NCI-H82 treated with DMSO at 0.1 percent for 48 hours (cell line): ENCODE measurements at regions not wholly inside any gene's neighbourhood (a gene's known extent, or its start where the extent isn't known, plus 50 kb on each side); places are given as distances from the start of the nearest gene placed in this dataset.

Experiments
- DNase-seq: peaks from one replicate; lab custom pipeline; 2025; ENCODE audit not compliant: unreplicated experiment; lab: John Stamatoyannopoulos, UW

DNA sequence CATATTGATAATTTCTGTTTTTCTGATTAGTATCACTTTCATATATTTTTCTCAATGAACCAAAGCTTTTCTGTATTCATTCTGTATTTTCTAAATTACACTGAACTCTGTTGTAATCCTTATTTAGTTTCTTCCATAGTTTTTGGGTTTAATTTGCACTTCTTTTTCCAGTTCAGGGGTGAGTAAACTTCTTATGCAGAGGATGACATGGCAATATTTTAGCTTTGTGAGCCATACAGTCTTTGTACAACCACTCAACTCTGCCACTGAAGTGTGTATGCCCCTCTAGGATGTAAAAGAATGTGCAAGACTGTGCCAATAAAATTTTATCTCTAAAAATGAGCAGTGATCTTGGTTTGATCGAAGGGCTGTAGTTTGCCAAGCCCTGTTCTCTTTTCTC lies 239.0 kb upstream of the CITED2 start:
- DNase-seq = no peak

DNA sequence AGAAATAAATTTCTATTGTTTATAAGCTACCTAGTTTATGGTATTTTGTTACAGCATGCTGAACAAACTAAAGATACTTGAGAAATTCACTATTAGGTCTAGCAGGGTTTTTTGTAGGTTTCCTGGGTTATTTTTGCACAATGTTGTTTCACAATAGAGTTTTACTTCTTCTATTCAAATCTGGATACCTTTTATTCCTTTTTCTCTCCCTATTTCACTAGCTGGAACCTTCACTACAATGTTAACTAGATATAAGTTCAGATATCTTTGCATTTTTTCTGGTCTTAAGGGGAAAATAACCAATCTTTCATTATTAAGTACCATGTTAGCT lies 237.7 kb upstream of the CITED2 start:
- DNase-seq = no peak

DNA sequence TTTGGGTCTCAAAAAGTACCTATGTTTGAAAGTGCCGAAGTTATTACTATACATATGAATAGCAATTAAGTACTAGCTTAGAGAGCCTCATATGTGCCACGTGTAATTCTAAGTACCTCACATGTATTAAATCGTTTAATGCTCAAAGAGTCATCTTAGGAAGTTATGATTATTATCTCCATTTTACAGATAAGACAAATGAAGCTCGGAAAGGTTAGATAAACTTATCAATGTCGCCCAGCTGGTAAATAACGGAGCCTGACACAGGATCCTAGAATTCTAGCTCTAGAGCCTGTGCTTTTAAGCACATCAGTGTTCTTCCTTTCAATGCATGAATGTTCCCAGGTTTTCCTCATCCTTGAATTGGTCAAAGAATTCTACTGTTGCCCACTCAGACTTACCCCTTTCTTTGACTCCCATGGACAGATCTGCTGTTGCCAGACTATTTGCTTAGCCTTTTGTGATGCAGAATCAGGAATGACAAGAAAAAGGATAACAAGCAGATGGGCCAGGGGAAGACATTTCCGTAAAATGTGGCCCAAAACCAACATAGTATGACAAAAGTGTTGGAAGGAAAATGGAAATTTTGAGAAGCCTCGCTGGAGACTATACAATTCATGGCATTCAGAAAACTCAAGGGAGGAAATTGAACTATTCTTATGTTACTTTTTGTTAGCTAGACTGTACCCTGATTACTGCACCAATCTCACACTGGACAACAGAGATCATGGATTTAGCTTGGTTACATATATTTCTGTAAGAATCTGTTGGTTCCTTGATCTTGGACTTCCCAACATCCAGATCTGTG lies 237.1 kb upstream of the CITED2 start:
- no peak for DNase-seq

DNA sequence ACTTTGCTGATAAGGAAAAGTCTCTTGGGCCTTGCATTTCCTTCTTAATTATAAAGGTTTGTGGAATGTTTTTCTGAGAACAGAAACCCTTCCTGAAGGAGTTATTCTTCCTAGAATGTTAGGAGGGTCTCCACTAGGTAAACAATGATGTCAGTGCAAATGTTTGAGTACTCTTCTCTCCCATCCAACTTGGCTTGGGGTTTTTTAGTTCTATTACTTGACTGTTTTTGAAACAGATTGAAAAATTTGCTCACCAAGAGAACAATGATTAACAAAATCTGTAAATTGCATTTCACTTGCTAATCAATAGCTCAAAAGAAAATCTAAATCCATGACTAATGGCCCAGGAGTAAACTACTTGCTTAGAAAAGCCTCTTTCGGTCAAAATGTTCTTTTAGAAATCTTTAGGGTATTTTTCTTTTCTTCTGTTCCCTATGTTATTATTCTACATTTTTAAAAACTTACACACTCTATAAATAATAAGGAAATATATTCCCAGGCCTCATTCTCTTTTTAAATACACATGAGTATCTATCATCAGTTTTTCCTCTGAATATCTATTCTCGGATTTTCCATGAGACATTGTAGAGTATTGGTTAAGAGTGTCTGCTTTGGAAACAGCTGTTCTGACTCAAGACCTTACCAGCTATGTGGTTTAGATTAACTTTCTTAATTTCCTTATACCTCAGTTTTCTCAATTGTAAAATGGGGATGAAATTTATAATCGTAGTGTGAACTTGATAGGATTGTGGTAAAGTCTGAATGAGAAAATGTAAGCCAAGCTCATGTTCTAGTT lies 234.2 kb upstream of the CITED2 start:
- DNase-seq = no peak

DNA sequence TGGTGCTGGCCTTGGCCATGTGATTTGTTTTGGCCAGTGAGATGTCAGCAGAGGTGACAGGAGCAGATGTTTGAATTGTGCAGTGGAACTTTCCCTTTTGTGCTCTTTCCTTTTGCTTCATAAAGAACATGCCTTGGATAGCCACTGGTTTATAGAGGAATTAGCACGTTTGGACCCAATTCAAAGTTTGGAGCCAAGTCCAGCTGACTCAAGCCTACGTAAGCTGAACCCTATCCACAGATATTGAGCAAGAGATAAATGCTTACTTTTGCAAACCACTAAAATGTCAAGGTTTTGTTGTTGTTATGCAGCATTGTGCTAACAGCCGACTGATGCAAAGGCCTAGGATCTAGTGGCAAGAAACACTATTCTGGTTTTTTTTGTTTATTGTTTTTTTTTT lies 230.9 kb upstream of the CITED2 start:
- no peak for DNase-seq

DNA sequence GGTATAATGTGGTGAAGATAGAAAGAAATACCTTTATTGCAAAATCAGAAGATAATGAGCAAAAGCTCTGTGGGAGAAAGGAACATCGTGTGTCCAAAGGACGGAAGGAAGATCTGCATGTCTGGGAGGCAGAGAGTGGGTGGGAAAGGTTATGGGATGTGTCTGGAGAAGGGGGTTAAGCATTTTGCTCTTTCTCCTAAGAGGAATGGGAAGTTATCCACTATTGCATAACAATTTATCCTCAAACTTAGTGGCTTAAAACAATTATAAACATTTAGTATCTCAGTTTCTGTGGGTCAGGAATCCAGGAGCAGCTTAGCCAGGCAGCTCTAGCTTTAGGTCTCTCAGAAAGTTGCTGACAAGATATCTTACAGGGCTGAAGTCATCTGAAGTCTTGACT lies 229.1 kb upstream of the CITED2 start:
- no peak for DNase-seq

DNA sequence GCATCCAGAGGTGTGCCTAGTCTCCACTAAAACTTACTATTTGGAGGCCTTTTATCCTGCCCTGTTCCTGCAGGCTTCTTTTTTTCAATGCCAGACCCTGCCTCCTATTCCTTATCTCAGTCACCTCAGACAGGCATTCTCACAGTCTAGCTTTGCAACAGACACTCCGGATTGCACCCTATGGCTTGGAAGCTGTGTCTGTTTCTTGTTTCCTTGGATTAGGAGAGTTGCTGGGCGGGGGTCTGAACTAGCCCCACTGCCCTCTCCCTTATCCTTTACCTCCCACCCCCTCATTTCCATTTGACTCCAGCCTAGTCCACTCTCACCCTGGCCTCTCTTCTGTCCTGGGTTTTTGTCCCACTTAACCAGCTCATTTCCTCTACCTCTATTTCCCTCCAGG lies 228.1 kb upstream of the CITED2 start:
- no peak for DNase-seq

DNA sequence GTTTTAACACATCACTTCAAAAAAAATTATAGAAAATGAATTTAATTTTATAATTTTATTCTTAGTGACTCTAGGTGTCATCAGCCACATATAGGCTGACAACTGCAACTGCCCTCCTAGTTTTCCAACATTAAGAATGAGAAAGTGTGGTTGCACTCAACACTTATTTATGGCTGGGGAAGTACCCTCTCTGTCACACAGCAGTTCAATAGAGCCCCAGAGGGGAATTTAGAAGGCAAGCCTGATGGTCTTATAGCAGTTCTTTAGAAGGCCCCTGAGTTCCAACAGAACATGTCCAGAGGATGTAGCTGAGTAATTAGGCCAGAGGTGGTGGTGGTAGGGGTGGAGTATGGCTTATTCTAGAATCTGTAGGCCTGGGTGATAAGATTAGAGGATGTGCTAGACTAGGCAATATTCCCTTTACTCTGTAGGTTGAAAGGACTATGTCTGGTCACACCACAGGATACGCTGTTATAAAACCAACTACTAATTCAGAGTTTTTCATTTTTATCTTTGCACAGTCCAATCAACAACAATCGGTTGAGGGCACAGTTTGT lies 226.5 kb upstream of the CITED2 start:
- DNase-seq = no peak

DNA sequence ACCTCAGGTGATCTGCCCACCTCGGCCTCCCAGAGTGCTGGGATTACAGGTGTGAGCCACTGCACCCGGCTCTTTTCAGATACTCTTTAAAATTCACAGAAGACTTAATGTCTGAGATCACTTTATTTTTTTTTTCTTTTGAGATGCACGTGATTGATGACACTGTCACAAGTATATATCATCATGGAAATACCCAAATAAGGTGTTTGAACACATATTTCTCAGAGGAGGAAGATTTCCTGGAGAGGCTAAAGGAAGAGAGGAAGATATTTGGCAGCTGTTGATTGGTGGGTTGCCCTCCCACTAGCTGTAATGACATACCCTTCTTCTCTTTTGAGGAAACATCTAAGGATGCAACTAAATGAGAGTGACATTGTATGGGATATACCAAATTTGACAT lies 225.9 kb upstream of the CITED2 start:
- no peak for DNase-seq

DNA sequence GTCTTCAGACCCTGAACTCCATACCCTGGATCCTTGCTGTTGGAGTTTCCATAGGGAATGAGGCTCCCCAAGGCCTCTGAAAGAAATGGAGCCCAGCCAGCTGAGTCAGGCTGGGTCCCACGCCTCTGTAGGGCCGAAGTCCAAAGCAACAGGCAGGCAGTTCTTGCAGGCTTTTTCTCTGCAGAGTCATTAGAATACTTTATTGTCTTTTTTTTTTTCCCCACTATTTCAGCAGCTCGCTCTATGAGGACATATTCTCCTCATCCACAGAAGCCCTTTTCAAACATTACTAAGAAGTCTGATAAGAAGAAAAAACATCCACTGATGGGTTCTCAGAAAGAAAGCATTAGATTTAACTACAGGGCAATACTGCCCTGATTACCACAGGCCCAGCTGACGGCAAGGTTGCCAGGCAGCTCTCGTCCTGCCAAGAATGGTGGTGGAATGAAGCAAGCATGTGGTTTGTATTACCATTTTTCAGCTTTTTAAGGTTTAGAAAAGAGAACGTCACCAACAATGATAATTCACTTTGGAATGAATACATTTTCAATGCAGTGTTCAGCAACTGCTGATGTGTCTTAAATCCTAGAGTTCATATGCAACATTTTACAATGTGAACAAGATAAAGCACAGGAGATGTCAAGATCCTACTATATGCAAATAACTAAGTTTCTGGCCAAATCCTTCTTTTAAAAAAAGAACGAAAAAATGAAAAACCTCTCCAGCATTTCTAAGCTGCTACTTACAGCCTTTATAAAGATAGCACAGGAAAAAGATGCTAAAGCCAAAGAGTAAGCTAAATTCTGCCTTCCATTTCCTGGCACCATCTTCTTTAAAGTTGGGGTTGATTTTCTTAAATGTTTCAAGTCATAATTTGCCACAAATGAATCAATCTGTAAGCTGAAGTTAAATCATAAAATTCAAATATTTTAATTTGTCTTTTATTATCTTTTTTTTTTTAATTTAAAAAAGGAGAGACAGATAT lies 223.6 kb upstream of the CITED2 start:
- no peak for DNase-seq

DNA sequence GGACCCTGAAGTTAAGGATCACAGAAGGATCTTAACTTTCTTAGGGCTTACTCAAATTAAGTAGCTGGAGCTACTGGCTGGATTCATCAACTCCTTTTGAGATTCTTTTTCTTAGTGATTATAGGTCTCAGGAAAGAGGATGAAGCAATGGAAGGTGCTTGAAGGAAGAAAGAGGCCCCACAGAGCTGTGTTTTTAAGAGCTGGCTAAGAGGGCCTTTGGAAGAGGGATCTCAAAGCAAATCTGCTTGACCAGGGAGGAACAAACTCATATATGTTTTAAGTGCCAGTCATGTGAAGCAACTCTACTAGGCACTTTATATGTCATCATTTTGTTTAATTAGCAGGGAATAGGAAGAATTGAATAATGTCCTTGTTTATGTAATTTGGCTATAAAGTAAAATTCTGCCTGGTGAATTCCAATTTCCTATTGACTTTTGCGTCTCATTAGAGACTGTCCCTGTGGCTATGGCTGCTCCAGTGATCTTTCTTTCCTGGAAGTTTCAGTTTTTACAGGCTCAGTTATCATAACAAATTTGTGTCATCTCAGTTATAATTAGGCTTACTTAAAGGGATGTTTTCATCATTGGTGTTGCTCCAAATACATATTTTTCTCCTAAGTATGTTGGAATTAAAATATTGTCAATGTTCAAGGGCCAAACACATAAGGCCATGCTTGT lies 222.8 kb upstream of the CITED2 start:
- DNase-seq = no peak

DNA sequence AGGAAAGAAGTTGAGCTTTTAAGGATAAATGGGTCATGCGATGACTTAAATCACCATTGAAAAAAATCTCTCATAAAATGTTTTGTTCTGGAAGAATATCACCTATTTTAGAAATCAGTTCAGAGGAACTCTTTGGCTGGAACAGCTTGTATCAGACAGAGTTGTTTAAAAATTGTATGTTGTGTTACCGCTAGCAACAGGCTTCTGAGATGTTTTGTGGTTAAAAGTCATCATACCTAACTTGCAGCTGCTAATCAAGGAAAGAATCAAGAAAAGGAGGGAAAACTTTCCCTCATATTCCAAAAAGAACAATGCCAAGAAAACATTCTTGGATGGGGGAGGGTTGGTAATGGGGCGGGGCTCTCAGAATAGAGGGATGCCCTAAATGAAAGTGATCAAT lies 220.7 kb upstream of the CITED2 start:
- DNase-seq = no peak

DNA sequence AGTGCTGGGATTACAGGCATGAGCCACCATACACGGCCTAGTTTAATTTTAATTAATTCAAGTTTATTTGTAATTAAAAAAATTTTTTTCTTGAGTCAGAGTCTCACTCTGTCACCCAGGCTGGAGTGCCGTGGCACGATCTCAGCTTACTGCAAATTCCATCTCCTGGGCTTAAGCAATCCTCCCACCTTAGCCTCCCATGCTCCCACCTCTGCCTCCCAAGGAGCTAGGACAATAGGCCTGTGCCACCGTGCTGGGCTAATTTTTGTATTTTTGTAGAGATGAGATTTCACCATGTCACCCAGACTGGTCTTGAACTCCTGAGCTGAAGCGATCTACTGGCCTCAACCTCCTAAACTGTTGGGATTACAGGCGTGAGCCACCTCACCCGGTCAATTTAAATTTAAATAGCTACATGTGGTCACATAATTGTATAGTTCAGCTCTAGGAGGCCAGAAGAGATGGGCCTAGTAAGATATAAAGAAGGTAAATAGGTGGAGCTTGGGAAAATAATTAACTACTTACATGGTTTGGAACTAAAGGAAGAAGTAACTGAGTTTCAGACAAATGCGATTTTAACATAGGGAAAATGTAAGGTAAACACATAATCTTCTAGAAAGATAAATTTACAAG lies 220.0 kb upstream of the CITED2 start:
- no peak for DNase-seq

DNA sequence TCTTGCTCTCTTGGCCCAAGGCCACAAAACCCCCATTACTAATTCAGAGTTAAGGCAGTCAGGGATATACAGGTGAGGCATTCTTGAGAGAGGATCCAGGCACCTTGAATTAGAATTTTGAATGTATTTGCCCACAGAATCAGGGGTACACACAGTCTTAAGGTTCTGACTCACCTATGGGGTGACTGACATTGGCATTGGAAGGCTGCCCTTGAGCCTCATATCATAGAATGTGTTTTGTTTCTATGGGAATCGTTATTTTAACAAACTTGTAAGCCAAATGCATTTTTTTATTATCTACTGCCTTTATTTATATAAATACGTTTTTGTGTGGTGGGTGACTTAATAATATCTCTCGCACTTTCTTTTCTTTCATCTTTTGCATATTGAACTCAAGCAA lies 218.6 kb upstream of the CITED2 start:
- no peak for DNase-seq

DNA sequence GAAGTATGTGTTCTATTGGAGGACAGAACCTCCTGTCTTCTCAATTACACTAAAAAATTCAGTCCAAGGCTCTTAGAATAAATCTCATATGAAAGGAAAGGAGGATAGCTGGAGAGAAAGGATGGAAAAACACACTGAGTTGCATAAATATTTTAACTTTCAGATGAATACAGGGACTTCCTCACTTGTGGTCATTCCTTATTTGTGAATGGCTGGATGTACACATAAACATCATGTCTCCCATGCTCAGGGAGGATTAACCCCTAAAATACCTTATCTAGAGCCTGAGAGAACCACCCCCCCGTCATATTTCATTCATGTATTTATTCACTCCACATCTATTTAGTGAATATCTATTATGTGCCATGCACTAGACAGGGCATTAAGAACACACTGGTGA lies 217.6 kb upstream of the CITED2 start:
- no peak for DNase-seq

DNA sequence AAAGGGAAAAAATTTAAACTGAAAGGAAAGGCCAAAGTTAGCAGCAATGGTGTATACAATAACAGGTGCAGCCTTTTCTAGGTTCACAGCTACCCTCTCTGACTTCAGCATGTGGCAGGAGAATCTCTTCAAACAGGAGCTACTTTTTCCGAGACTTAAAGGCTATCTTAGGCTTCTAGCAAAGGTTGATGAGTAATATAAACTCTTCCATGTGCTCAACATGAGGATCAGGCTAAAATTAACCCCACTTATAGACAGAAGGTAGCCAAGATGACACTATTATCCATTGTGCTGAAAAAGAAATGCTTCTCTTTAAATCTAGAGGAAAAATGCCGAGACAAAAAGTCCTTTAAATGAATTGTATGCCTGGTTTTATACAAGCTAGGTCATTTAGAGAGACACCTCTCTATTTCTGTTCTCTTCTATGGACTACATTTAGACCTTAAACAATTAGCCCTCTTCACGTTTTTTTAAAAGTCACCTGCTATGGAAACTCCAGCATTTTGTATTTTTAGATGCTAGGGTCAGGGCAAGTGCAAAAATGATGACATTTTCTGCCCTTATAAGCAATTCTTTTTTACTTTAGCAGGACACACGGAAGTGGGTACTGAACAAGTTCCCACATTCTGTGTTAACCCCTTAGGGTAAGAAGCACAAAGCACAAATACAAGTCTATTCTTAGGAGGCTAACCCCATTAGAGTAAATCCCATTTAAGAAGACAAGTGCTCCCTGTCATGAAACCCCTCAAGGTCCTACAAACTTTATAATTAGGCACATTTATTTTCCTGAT lies 216.8 kb upstream of the CITED2 start:
- no peak for DNase-seq

DNA sequence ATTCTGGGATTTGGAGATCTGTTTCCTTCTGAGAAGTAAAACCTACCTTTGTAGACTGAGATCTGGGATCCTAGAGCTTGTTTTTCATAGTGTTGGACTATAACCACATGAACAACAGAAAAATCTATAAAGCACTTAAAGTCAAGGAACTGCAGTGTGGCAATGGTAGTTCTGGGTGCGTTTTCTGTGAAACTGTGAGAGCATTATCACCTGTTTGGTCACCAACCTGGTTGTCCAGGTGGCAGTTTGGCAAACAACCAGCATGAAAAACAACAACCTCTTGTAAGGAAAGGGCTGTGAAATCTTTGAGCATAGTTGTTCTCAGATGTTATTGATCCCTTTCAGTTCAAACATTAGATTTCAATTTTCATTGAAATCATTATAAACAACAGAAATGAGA lies 215.8 kb upstream of the CITED2 start:
- no peak for DNase-seq

DNA sequence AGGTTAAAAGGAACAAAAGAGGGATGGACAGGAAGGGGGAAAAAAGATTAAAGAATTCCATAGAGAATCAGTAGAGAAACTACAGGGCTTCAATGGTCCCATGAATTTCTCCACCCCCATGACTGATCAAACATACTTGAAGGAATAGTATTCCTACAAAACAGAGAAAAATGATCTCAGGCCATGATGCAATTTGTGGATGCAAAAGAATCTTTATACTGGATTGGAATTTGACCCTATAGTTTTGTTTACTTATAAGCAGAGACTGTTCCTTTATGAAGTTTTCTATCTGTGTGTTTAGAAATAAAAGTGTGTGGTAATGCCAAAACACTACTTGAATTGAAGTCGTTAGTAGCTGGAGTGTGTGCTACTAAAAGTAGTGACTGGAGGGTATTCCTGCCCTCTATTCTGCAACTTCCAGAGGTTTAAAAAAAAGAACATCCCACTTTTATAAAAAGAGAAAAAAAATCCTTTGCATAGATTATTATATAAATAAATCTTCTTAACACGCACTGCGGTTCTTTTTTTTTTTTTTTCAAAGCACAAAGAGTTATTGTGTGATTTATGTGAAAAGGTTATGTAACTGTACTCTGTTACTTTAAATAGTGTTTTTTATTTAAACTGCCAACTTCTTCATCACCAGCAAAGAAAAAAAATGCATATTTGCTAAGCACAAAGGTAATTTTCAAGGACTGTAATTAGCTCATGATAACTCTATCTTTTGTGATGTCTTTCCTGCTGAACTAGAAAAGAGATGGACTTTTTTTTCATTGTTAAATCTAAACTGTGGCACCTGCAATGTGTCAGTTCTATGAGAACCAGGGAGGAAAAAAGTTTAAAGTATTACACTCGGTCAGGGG lies 214.5 kb upstream of the CITED2 start:
- DNase-seq = no peak
